Kidney (tissue), 13 donors: ENCODE measurements at regions not wholly inside any gene's neighbourhood (a gene's known extent, or its start where the extent isn't known, plus 50 kb on each side); places are given as distances from the start of the nearest gene placed in this dataset.

Source experiments
- DNase-seq, 5 donors: peaks; one replicate each; pipeline ENCODE4 v3.0.0-alpha.2; 2013 to 2020
- FAIRE-seq: peaks from 2 replicates; lab custom pipeline; 2012; peaks lifted over from hg19 to GRCh38; lab: Jason Lieb, UNC
- H3K27ac ChIP-seq, 2 donors: one replicate each; pipeline ENCODE4 v1.7.0; 2013; ENCODE audit warnings: low read depth in 2 of 2, low read length in 2 of 2, inconsistent platforms in 1 of 2
- H3K27me3 ChIP-seq: one replicate; pipeline ENCODE4 v1.7.1; 2013; ENCODE audit warnings: low read length, inconsistent platforms; ENCODE audit not compliant: control insufficient read depth, insufficient read depth
- H3K36me3 ChIP-seq, 3 donors: one replicate each; pipeline versions ENCODE4 v1.7.0 to v1.7.1; 2013; ENCODE audit warnings: low read length in 3 of 3, control low read depth in 1 of 3, inconsistent platforms in 1 of 3; ENCODE audit not compliant: insufficient read depth in 3 of 3, control insufficient read depth in 2 of 3
- H3K4me1 ChIP-seq, 3 donors: one replicate each; pipeline versions ENCODE4 v1.7.0 to v1.7.1; 2013; ENCODE audit warnings: low read length in 3 of 3, inconsistent platforms in 1 of 3, low read depth in 1 of 3; ENCODE audit not compliant: control insufficient read depth in 2 of 3, insufficient read depth in 2 of 3
- H3K4me3 ChIP-seq, 3 donors: one replicate each; pipeline versions ENCODE4 v1.7.0 to v1.8.1; 2013; ENCODE audit warnings: low read length in 3 of 3, control low read depth in 1 of 3, inconsistent platforms in 1 of 3
- H3K9ac ChIP-seq, 3 donors: one replicate each; pipeline versions ENCODE4 v1.7.0 to v1.7.1; 2013; ENCODE audit warnings: low read length in 3 of 3, control low read depth in 1 of 3, inconsistent platforms in 1 of 3
- H3K9me3 ChIP-seq, 3 donors: one replicate each; pipeline versions ENCODE4 v1.7.0 to v1.7.1; 2013; ENCODE audit warnings: low read length in 3 of 3, control low read depth in 1 of 3, inconsistent platforms in 1 of 3; ENCODE audit not compliant: control insufficient read depth in 2 of 3, insufficient read depth in 1 of 3
- CTCF ChIP-seq: IDR thresholded peaks from 3 replicates; pipeline ENCODE4 v1.5.1; 2012; ENCODE audit warnings: mild to moderate bottlenecking, moderate library complexity, borderline replicate concordance; ENCODE audit not compliant: insufficient read depth; ENCODE audit errors: extremely low read depth
- intact Hi-C: fragments of 100-400 bp; cut with DNase I; formaldehyde crosslinking; loops from one replicate; pipeline ENCODE4 v1.11.1; 2022
- donor health status: control.
- donor health status: control.
- donor health status: control.
- donor health status: control.
- donor health status: control.
- donor health status: DM: yes; HTN: yes; CAD: no.
- donor health status: Normal renal cell carcinoma (clear cell type).

GRCh38 chr6:814378-815347 lies 121.7 kb upstream of the EXOC2 start:
- no peak for FAIRE-seq
- Histone ChIP-seq H3K36me3 (no peaks in the 10 kb centered on the region), H3K9ac (no peak overlapping the region), H3K9me3 (no peaks in the 10 kb centered on the region), H3K4me3 (no peak overlapping the region), H3K4me1 (peaks cover 0 to 6% (median 0%) of the 10 kb centered on the region in 3 donors), H3K27ac (no peak overlapping the region), H3K27me3 (no peaks in the 10 kb centered on the region)
- intact Hi-C loops = no loop called here
- no peak for TF ChIP-seq CTCF
- DNase-seq = no peak

GRCh38 chr6:811831-812230 lies 118.9 kb upstream of the EXOC2 start:
- no peak for DNase-seq
- Histone ChIP-seq H3K36me3 (no peaks in the 10 kb centered on the region), H3K27me3 (no peaks in the 10 kb centered on the region), H3K9me3 (no peaks in the 10 kb centered on the region), H3K4me3 (no peak overlapping the region), H3K4me1 (no peaks in the 10 kb centered on the region), H3K27ac (no peak overlapping the region), H3K9ac (no peak overlapping the region)
- TF ChIP-seq CTCF = no peak
- no peak for FAIRE-seq
- intact Hi-C loops = no loop called here

GRCh38 chr6:811191-811590 lies 118.3 kb upstream of the EXOC2 start:
- TF ChIP-seq CTCF = no peak
- Histone ChIP-seq H3K9ac (no peak overlapping the region), H3K27me3 (no peaks in the 10 kb centered on the region), H3K9me3 (no peaks in the 10 kb centered on the region), H3K36me3 (no peaks in the 10 kb centered on the region), H3K4me1 (no peaks in the 10 kb centered on the region), H3K27ac (no peak overlapping the region), H3K4me3 (no peak overlapping the region)
- DNase-seq = no peak
- FAIRE-seq = no peak
- intact Hi-C loops = no loop called here
